Left renal cortex interstitium (tissue), 4 donors: ENCODE measurements at regions not wholly inside any gene's neighbourhood (a gene's known extent, or its start where the extent isn't known, plus 50 kb on each side); places are given as distances from the start of the nearest gene placed in this dataset.

Experiments used
- DNase-seq, 4 donors: peaks; one replicate each; pipeline ENCODE4 v3.0.0-alpha.2; 2013; ENCODE audit warnings: low read depth in 4 of 4, low spot score in 2 of 4, missing footprints in 1 of 4

DNA sequence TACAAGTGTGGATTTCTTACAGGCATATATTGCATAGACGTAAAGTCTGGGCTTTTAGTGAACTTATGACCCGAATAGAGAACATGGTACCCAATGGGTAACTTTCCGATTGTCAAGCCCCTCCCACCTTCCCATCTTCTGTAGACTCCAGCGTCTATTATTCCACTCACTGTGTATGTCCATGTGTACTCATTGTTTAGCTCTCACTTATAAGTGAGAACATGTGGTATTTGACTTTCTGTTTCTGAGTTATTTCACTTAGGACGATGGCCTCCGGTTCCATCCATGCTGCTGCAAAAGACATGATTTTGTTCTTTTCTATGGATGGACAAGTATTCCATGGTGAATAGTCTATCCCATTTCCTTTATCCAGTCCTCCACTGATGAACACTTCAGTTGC is 306.4 kb downstream of the CD83 start:
- DNase-seq = no peak

DNA sequence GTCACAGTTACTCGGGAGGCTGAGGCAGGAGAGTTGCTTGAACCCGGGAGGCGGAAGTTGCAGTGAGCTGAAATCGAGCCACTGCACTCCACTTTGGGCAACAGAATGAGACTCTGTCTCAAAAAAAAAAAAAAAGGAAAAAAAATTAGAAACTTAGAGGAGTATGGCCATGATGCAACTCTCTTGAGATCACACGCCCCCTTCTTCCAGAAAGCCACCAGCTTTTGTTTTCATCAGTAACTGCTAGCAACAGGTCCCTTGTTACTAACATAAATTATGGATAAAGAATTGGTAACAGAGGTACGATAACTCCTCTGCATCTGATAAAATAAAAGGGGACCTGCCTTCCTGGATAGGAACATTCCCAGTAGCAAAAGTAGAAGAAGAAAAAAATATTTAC is 308.2 kb downstream of the CD83 start:
- DNase-seq = no peak

DNA sequence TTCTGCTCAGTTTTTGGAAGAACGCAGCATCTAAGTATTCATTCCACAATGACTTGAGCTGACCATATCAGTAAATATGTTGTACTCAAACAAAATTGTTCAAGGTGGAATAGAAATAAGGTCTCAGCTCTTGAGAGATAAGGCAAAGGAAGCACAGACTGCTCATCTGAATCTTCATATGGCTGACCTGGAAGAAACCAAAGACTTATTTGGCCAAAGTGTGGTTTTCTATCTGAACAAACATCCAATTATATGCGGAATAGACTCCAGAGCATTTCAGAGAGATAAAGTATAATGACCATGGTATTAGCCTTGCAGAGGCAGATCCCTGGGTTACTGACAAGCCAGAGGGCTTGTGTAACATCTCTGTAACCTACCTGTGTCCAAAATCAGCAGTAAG is 308.7 kb downstream of the CD83 start:
- DNase-seq = no peak

GRCh38 chr6:14428269-14428668 is 310.7 kb downstream of the CD83 start:
- DNase-seq = no peak

- no peak for DNase-seq
These were observed 311.8 kb downstream of the CD83 start for GRCh38 chr6:14429396-14429795.

GRCh38 chr6:14430218-14430617 is 312.6 kb downstream of the CD83 start:
- DNase-seq = no peak

DNA sequence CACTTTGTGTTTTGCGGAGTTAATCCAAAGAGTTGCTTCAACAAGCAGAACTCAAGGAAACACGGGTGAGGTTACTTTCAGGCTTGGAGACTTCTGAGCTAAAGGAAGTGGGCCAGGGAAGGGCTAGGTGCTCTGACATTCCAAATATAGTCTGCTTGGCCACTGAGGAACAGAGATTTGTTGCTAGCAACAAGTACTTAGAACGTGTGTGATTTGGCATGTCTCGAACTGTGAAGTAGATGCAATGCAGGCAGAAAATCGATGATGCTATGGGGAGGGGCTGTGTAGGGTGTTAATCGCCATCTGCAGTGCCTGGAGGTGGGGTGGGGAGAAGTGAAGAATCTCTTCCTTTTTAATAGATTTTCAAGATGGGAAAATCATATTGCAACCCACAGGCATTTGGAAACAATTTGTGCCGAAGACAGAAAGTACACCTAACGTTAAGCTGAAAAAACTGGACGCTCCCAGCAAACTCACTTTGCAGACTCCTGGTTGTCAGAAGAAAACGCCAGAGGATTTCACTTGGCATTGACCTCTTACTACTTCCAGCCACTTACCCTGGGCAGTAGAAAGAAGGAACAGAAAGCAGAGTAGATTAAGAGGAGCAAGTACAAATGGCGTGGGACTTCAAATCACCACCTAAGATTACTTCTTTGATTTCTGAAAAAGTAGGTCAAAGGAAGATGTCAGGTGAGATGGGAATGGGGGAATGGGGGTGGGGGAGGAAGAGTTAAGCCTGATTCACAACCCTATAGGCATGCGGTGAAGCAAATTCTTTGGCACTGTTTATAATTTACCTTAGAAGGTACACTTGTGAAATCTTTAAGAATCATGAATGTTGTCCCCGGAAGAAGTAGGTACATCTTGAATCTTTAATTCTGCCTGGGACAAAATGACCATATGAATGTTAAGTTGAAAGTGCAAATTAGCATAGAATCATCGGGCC is 314.1 kb downstream of the CD83 start:
- no peak for DNase-seq

DNA sequence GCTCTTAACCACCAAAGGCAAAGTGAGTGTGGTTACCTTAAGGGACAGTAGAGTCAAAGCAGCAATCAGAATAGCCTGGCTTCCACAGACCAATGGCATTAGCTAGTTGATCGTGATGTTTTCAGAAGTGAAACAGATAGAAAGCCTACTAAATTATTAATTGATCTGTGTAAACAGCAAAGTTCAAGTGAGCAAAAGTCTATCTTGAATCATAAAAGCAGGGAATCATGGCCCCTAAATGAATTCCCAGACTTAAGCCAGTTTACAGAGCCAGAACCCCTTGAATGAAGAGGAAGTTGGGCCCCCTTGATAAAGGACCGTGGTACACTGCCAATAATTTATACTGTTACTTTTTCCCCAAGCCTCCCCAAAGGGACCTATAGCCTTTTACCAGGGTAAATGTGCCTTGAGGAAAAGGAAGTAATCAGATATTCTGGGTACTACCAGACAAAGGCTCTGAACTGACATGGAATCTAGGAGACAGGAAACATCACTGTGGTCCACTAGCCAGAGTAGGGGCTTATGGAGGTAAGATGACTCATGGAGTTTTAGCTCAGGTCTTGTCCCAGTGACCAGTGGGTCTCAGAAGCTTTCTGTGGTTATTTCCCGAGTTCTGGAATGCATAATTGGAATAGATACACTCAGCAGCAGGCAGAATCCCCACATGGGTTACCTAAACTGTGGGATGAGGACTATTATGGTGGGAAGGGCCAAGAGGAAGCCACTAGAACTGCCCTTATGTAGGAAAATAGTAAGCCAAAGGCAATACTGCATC is 317.5 kb downstream of the CD83 start:
- DNase-seq = no peak

- no peak for DNase-seq
These were observed 319.1 kb downstream of the CD83 start for GRCh38 chr6:14436592-14437132.

DNA sequence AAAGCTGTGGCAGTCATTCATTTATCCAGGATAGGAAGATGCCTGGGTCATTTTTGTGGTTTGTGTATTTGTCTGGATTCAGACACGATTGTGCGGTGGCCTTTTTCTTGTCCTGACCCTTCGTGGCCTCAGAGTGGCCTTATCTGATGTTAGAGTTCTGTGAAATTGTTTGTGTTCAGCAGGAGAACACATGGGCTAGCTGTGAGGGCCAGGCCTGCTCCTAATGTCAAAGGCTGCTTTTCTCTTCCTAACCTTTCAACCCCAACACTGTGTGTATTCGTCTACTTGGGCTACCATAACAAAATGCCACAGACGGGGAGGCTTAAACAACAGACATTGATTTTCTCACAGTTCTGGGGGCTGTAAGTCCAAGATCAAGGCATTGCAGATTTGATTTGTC is 321.8 kb downstream of the CD83 start:
- no peak for DNase-seq

DNA sequence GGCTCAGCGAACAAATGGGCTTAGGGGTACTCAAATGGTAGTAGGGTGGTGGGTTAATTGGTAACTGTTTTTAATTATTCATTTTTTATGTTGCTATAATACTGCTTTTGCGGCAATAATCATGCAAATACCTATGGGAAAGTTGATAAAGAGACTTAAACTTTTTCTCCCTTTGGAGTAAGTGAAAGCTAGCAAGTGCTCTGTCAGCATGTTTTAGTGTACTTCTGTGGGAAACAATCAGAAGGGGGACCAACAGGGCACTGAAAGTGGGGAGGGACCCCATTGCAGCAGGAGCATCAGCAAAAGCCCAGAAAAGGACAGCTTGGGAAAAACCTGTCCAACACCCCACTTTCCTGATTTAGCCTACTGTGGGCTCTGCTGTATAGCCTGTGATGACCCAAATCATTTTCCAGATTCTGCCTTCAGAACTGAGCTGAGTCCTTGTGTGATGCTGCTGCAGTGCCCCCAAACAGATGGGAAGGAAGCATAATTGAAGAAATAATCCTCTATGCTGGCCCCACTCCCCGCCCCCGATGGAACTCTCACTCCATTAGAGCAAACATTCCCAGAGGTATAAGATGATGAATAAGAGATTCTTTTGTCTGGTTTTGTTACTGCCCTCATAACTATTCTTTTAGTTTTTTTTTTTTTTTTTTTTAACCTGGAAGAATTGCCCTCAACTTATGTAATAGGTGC is 322.8 kb downstream of the CD83 start:
- no peak for DNase-seq

DNA sequence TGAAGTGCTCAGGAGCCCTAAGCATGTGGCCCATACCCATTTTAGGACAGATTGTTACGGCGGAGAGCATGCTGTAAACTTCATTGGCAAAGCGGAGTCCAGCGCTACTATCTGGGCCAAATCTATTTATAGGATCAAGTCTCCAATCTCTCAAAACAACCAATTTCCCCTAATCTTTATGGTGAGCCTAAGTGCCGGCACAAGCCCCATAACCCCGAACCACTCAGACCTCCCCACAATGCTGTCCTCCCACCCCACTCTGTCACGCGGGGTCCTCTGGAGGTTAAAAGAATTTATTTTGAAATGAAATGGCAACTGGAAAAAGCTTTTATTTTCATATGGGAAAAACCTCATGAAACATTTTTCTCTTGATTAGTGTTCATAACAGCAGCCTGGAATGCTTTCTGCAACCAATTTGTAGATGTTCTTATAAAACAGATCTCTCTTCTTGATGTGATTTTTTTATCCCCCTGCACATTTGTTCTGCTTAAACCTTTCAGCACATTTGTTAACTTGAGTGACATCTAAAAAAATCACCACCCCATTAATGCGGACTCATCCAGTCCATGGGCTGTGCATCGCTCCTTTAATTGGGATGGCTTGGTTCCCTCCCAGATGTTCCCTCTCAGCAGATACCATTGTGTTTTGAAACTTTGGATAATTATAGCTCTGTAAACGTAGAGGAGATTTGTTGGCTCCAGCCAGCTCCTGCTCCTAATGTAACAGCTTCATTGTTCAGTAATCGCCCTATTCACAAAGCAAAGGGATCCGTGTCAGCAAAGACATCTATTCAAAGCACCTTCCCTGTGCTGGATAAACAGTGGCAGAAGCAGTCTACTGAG is 323.6 kb downstream of the CD83 start:
- no peak for DNase-seq

- DNase-seq = no peak
These were observed 324.7 kb downstream of the CD83 start for GRCh38 chr6:14442242-14442641.

DNA sequence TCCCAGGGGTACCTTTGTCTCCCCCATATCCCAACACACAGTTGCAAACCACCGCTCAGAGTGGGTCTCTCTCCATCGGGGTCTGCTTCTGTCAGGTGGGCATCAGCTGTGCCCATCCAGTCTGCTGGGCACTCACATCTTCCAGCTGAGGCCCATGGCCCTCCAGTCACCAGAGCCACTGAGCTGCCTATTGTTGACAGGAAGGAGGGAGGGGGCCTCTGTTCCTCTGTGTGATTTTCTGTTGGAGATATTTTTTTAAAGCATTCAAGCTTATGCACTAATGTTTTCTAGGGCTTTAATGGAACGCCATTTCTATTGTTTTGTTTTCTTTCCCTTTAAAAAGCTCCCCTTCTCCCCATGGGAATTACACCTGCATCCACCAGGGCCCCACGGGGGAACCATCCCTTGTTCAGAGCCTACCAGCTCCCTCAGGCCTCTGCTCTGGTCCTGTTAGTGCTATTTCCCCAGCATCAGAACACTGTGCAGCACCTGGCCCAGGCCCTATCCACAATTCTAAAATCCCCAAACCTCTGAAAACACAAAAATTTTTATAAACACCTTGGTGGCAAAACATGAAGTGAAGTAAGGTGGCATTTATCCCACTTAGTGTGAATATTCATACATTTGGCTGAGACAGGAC is 326.2 kb downstream of the CD83 start:
- DNase-seq = no peak

DNA sequence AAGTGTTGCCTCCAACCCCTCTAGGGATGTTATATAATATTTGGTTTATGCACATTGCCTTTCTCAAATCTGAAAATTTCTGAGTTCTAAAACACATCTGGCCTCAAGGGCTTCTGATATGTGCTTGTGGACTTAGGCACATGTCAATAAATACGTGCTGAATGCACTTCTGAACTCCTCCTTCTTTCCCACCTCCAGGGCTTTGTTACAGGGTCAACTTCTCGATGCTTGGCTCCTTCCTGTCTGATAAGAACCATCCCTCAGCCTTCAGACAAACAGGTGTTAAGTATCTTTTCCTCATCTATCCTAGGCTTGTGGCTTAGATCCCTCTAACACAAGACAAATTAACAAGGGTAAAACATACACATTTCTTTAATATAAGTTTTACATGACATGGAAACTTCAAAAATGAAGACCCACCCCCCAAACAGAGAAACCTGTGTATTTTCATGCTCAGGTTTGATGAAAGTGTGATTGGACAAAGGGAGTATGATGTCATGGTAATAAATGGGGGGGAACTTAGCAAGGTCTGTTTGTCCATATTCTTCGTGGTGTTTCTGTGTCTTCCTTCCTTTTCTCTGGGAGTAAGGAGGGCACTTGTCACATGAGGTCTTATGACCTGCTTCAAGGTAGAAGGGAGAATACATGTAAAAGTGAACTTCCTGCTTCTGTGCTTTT is 326.9 kb downstream of the CD83 start:
- DNase-seq = no peak

- DNase-seq = no peak
These were observed 329.7 kb downstream of the CD83 start for GRCh38 chr6:14447240-14447639.

GRCh38 chr6:14448246-14448645 is 330.7 kb downstream of the CD83 start:
- DNase-seq = no peak

GRCh38 chr6:14450133-14450504 is 332.5 kb downstream of the CD83 start:
- peak in 1 of 4 donors; percentile 46 for DNase-seq

- DNase-seq = no peak
These were observed 333.0 kb downstream of the CD83 start for GRCh38 chr6:14450578-14450977.
